ENCODE measurements at regions not wholly inside any gene's neighbourhood (a gene's known extent, or its start where the extent isn't known, plus 50 kb on each side); places are given as distances from the start of the nearest gene placed in this dataset.

DNA sequence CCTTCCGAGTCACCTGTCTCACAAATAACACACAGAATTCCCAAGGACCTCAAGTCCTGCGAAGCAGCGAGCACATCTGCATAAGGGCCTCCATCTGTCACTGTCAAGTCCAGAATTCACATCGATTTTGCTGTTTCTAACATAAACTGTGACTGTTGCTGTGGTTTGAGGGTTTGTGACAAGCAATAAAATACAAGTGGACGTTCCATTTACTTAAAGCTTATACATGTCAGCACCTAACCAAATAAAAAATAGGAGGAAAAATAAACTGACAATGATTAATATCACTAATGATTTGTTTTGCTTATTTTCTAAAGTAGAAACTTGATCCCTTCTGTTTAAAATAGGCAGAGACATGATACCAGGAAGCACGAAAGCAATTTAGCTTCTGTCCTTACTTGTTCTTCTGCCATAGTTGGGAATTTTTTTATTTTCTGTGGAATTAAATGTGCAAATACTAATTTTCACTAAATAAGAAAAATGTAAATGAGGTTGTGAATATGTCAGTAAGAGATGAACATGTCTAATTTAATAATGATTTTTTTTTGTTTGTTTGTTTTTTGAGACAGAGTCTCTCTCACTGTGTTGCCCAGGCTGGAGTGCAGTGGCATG lies 279.1 kb downstream of the FGF9 start:
- no peaks in the 10 kb centered on the region for H3K9me3 ChIP-seq (ENCODE audit: control insufficient read depth, insufficient read depth, low read depth, low read length)
- BruUV-seq (replicated peaks): no TSS peak
- no peaks in the 10 kb centered on the region for H3K4me1 ChIP-seq (ENCODE audit: control insufficient read depth, insufficient read depth, low read length)
- ChIA-PET POLR2A (no interaction called here), CTCF (no interaction called here)
- no peaks in the 10 kb centered on the region for H3K36me3 ChIP-seq (ENCODE audit: control insufficient read depth, insufficient read depth, low read length)
- DNase-seq (ENCODE audit: low read depth, low spot score): no peak
- in situ Hi-C loops (cut with HindIII; ENCODE audit: low pct_unique_long_range_greater_than_20kb, low sequenced_read_pairs) (no loop called here), intact Hi-C loops (cut with micrococcal nuclease; ENCODE audit: unreplicated experiment) (no loop called here)
- no peaks in the 10 kb centered on the region for H3K27me3 ChIP-seq (ENCODE audit: control insufficient read depth, insufficient read depth, low read length)
- TF ChIP-seq REST (IDR thresholded peaks at IDR 0.05; ENCODE audit: insufficient read depth in 1 of 2, low read depth in 2 of 2, low read length in 1 of 2): no peak
- TF ChIP-seq, protein P1, sequence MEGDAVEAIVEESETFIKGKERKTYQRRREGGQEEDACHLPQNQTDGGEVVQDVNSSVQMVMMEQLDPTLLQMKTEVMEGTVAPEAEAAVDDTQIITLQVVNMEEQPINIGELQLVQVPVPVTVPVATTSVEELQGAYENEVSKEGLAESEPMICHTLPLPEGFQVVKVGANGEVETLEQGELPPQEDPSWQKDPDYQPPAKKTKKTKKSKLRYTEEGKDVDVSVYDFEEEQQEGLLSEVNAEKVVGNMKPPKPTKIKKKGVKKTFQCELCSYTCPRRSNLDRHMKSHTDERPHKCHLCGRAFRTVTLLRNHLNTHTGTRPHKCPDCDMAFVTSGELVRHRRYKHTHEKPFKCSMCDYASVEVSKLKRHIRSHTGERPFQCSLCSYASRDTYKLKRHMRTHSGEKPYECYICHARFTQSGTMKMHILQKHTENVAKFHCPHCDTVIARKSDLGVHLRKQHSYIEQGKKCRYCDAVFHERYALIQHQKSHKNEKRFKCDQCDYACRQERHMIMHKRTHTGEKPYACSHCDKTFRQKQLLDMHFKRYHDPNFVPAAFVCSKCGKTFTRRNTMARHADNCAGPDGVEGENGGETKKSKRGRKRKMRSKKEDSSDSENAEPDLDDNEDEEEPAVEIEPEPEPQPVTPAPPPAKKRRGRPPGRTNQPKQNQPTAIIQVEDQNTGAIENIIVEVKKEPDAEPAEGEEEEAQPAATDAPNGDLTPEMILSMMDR (IDR thresholded peaks at IDR 0.05): no peak
- TF ChIP-seq POLR2AphosphoS5 (IDR thresholded peaks at IDR 0.05; ENCODE audit: low read depth, low read length): no peak
- no peak for TF ChIP-seq TCF7L2 (IDR thresholded peaks at IDR 0.05; ENCODE audit: low read depth, low read length)
- TF ChIP-seq SIN3A (IDR thresholded peaks at IDR 0.05; ENCODE audit: borderline replicate concordance, insufficient read depth, low read depth, low read length): no peak
- no peak for ATAC-seq
- no peak overlapping the region for H3K27ac ChIP-seq (ENCODE audit: low read length)
- H3K4me3 ChIP-seq (ENCODE audit: low read depth in 2 of 2, low read length in 2 of 2): no peak overlapping the region

- CTCF ChIA-PET: no interaction called here
- DNase-seq (ENCODE audit: low read depth, low spot score): no peak
Observed at GRCh38 chr13:21956666-21957065, 285.8 kb downstream of the FGF9 start.

More at GRCh38 chr13:21956666-21957065, 285.8 kb downstream of the FGF9 start:
- BruUV-seq (replicated peaks): no TSS peak
- no peaks in the 10 kb centered on the region for H3K27me3 ChIP-seq (ENCODE audit: control insufficient read depth, insufficient read depth, low read length)
- intact Hi-C loops (cut with micrococcal nuclease; ENCODE audit: unreplicated experiment): no loop called here
- H3K4me1 ChIP-seq (ENCODE audit: control insufficient read depth, insufficient read depth, low read length): no peaks in the 10 kb centered on the region
- H3K4me3 ChIP-seq (ENCODE audit: low read depth in 2 of 2, low read length in 2 of 2): no peak overlapping the region
- POLR2A ChIA-PET: no interaction called here
- H3K27ac ChIP-seq (ENCODE audit: low read length): no peak overlapping the region
- H3K36me3 ChIP-seq (ENCODE audit: control insufficient read depth, insufficient read depth, low read length): no peaks in the 10 kb centered on the region
- no peaks in the 10 kb centered on the region for H3K9me3 ChIP-seq (ENCODE audit: control insufficient read depth, insufficient read depth, low read depth, low read length)
- ATAC-seq: no peak
- no peak for TF ChIP-seq TCF7L2 (IDR thresholded peaks at IDR 0.05; ENCODE audit: low read depth, low read length)
- TF ChIP-seq REST (IDR thresholded peaks at IDR 0.05; ENCODE audit: insufficient read depth in 1 of 2, low read depth in 2 of 2, low read length in 1 of 2): no peak
- TF ChIP-seq SIN3A (IDR thresholded peaks at IDR 0.05; ENCODE audit: borderline replicate concordance, insufficient read depth, low read depth, low read length): no peak
- TF ChIP-seq, protein P1 (IDR thresholded peaks at IDR 0.05): no peak
- TF ChIP-seq POLR2AphosphoS5 (IDR thresholded peaks at IDR 0.05; ENCODE audit: low read depth, low read length): no peak
- in situ Hi-C loops (cut with HindIII; ENCODE audit: low pct_unique_long_range_greater_than_20kb, low sequenced_read_pairs): no loop called here
